ENCODE measurements at regions not wholly inside any gene's neighbourhood (a gene's known extent, or its start where the extent isn't known, plus 50 kb on each side); places are given as distances from the start of the nearest gene placed in this dataset.

DNA sequence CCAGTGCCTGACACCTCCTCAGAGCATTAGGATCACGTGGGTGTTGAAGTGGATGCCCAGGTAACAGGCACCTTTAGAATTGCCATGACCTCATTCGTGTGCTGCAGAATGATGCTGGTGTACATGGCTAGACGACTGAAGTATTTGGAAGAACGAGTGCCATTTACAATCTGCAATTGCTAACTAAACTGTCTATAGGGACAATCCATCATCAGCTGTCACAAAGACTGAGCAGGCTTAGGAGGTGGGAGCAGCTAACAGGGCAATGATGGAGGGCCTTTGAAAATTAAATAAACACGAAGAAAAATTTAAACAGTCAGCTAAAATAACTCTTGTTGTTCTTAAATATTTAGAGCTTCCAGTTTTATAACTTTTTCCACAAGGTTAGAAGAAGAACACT is 375.8 kb downstream of the GADD45G start:
- no peak overlapping the region for H3K56ac ChIP-seq (replicated peaks; ENCODE audit: insufficient read length, low read depth, low read length)
- no peak overlapping the region for H3K4me2 ChIP-seq (ENCODE audit: insufficient read depth in 1 of 2, low read depth in 2 of 2, low read length in 2 of 2)
- DNase-seq (ENCODE audit: low read depth in 1 of 2, low spot score in 2 of 2) (no peak), FAIRE-seq (no peak)
- no peak overlapping the region for H4K5ac ChIP-seq (ENCODE audit: insufficient read length, low read depth, low read length)
- no peaks in the 10 kb centered on the region for H3K27me3 ChIP-seq (replicated peaks in 1 of 4; ENCODE audit: control insufficient read depth in 3 of 4, extremely low read depth in 1 of 4, insufficient read depth in 3 of 4, low read length in 3 of 4)
- H3K23ac ChIP-seq (ENCODE audit: insufficient read length), result no peak overlapping the region
- H3K4me1 ChIP-seq (replicated peaks in 1 of 4; ENCODE audit: control insufficient read depth in 3 of 4, insufficient read depth in 4 of 4, low read length in 3 of 4), result no peaks in the 10 kb centered on the region
- H2AFZ ChIP-seq (ENCODE audit: low read length), result no peak overlapping the region
- no peak overlapping the region for H2BK20ac ChIP-seq (ENCODE audit: low read length)
- H4K8ac ChIP-seq (ENCODE audit: extremely low read depth, insufficient read depth, low read length), result no peak overlapping the region
- ChIA-PET CTCF (ENCODE audit: partially characterized antibody) (interaction anchor here (0.8 to 1.7 kb wide), 5 partner anchors 10 to 383 kb away, joined by 3 to 5 read pairs (median 3); no protein-coding TSS in a partner anchor), POLR2A (ENCODE audit: partially characterized antibody) (no interaction called here)
- H2AK5ac ChIP-seq (ENCODE audit: low read depth, low read length), result no peak overlapping the region
- H2BK120ac ChIP-seq (replicated peaks; ENCODE audit: low read depth, low read length), result no peak overlapping the region
- H3K79me2 ChIP-seq (ENCODE audit: control insufficient read depth in 1 of 2, insufficient read depth in 2 of 2, low read length in 2 of 2), result no peaks in the 10 kb centered on the region
- H3K18ac ChIP-seq (ENCODE audit: extremely low read depth, low read length), result no peak overlapping the region
- H4K91ac ChIP-seq (replicated peaks; ENCODE audit: insufficient read length, low read length), result no peak overlapping the region
- no peak overlapping the region for H3K9ac ChIP-seq (replicated peaks in 1 of 4; ENCODE audit: extremely low read depth in 1 of 4, low read depth in 3 of 4, low read length in 3 of 4)
- H4K20me1 ChIP-seq (replicated peaks in 1 of 2; ENCODE audit: control insufficient read depth in 1 of 2, insufficient read depth in 2 of 2, low read length in 2 of 2), result no peaks in the 10 kb centered on the region
- WGBS, 2 experiments (ENCODE audit: extremely low coverage in 1 of 2, insufficient coverage in 1 of 2, insufficient read length in 1 of 2, insufficient replicate concordance in 2 of 2, low coverage in 1 of 2, low lambda C conversion rate in 2 of 2, missing lambda C conversion rate in 1 of 2), result 79% methylated on average over 5 of the region's 5 CpGs; no CpG with 5 or more reads in 1 of the 2 experiments
- TF ChIP-seq EGR1 (IDR thresholded peaks at IDR 0.05; ENCODE audit: borderline replicate concordance, low read depth, low read length), result no peak
- TF ChIP-seq SIX5 (IDR thresholded peaks at IDR 0.05; ENCODE audit: low read depth, low read length), result no peak
- no peak for TF ChIP-seq ATF3 (IDR thresholded peaks at IDR 0.05; ENCODE audit: insufficient read depth, low read depth, low read length)
- TF ChIP-seq NRF1 (IDR thresholded peaks at IDR 0.05; ENCODE audit: low read depth, low read length), result no peak
- TF ChIP-seq TAF1 (IDR thresholded peaks at IDR 0.05; ENCODE audit: low read depth, low read length), result no peak
- no peak for TF ChIP-seq MAFK (IDR thresholded peaks at IDR 0.05; ENCODE audit: low read depth, low read length)
- no peak for TF ChIP-seq CBX5 (IDR thresholded peaks at IDR 0.05; ENCODE audit: low read depth, low read length)
- H2BK15ac ChIP-seq (ENCODE audit: low read length), result no peak overlapping the region
- H3K4me3 ChIP-seq (ENCODE audit: extremely low read depth in 1 of 4, insufficient read depth in 2 of 4, low read depth in 3 of 4, low read length in 4 of 4), result no peak overlapping the region
- H2BK12ac ChIP-seq (ENCODE audit: low read depth, low read length), result no peak overlapping the region
- H3K4ac ChIP-seq (replicated peaks; ENCODE audit: insufficient read length, low read depth, low read length), result no peak overlapping the region
- H2BK5ac ChIP-seq (ENCODE audit: low read depth, low read length), result no peak overlapping the region
- no peaks in the 10 kb centered on the region for H3K36me3 ChIP-seq (ENCODE audit: control insufficient read depth in 2 of 4, insufficient read depth in 4 of 4, low read length in 3 of 4)
- H3K23me2 ChIP-seq (ENCODE audit: low read depth, low read length), result no peaks in the 10 kb centered on the region
- H3K27ac ChIP-seq (ENCODE audit: low read depth, low read length), result no peak overlapping the region
- no peaks in the 10 kb centered on the region for H3K79me1 ChIP-seq (ENCODE audit: low read depth, low read length)
- no peak overlapping the region for H3K14ac ChIP-seq (ENCODE audit: insufficient read length)
- no peaks in the 10 kb centered on the region; a peak in 1 of 4 replicates for H3K9me3 ChIP-seq (ENCODE audit: insufficient read depth in 2 of 2, low read depth in 1 of 2, low read length in 1 of 2)

All from H1 (cell line).